ENCODE measurements at regions not wholly inside any gene's neighbourhood (a gene's known extent, or its start where the extent isn't known, plus 50 kb on each side); places are given as distances from the start of the nearest gene placed in this dataset.

DNA sequence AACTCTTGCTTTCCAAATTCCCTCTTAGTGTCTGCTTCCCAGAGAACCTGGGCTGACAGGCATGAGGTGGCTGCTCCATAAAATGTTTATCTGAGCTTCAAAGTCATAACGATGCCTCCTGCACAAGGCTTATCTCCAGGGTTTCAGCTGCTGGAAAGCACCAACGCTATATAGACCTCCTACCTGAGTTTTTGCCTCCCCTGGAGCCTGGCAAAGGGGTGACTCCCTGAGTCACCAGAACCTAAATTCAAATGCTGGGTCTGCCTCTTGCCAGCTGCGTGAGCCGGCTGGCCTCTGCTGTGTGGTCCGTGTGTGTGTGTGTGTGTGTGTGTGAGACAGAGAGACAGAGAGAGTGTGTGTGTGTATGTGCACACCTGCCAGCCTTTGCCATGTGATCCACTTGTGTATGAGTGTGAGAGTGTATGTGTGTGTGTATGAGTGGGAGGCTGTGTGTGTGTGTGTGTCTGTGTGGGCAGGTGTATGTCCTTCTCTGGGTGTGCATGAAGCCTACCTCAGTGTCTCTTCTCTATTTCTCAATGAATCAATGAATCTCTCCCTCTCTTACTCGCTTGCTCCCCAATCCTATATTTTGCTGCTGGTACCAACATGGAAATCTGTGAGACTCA, 714.9 kb downstream of the MATN1 start:
- H3K4me3 ChIP-seq (ENCODE audit: control insufficient read depth, low read depth, low read length) = no peak overlapping the region
- TF ChIP-seq, protein P1, sequence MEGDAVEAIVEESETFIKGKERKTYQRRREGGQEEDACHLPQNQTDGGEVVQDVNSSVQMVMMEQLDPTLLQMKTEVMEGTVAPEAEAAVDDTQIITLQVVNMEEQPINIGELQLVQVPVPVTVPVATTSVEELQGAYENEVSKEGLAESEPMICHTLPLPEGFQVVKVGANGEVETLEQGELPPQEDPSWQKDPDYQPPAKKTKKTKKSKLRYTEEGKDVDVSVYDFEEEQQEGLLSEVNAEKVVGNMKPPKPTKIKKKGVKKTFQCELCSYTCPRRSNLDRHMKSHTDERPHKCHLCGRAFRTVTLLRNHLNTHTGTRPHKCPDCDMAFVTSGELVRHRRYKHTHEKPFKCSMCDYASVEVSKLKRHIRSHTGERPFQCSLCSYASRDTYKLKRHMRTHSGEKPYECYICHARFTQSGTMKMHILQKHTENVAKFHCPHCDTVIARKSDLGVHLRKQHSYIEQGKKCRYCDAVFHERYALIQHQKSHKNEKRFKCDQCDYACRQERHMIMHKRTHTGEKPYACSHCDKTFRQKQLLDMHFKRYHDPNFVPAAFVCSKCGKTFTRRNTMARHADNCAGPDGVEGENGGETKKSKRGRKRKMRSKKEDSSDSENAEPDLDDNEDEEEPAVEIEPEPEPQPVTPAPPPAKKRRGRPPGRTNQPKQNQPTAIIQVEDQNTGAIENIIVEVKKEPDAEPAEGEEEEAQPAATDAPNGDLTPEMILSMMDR (IDR thresholded peaks at IDR 0.05; ENCODE audit: control insufficient read depth, insufficient read depth, low read depth, low read length, missing control alignments) = no peak
- no peak for DNase-seq (ENCODE audit: low read depth)

DNA sequence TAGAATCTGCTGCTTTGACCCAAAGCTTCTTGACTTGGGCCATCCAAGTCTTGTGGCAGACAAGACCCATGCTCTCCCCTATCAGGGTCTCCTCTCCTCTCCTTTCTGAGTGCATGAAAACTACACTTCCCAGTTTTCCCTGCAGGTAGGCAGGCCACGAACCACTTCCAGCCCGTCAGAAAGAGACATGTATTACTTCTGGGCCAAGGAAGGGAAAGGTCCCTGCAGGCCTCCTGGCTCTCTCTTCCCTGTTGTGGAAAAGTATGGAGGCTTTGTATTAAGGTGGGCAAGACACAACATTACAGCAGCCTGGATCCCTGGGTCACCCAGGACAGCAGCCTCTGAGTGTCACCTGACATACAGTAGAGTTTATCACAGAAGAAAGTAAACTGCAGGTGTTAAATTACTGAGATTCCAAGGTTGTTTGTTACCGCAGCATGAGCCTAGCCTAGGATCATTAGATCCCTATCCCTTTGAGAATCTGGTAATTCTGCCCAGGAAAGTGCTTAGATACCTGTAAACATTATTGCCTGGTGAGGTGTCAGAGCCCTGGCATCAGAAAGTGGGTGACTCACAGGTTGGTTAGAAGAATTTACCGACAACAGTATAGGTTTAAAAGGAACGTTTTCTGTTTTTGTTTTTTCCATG, 717.3 kb downstream of the MATN1 start:
- DNase-seq (ENCODE audit: low read depth) = no peak
- no peak overlapping the region for H3K4me3 ChIP-seq (ENCODE audit: control insufficient read depth, low read depth, low read length)
- TF ChIP-seq, protein P1 (IDR thresholded peaks at IDR 0.05; ENCODE audit: control insufficient read depth, insufficient read depth, low read depth, low read length, missing control alignments) = no peak

DNA sequence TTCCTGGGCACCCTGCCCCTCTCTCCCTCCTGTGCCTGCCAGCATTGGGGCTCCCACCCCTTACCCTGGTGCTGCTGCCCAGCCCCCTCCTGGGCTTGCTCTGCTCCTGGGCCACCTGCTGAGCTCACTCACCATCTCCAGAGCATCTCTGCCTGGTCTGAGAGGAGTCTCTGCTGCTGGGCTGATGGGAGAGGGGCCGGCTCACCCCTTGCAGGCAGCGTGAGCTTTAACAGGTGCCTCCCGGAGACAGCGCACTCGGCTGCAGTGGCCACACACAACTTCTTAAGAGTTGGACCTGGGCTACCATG, 721.7 kb downstream of the MATN1 start:
- TF ChIP-seq, protein P1 (IDR thresholded peaks at IDR 0.05; ENCODE audit: control insufficient read depth, insufficient read depth, low read depth, low read length, missing control alignments) = no peak
- no peak overlapping the region for H3K4me3 ChIP-seq (ENCODE audit: control insufficient read depth, low read depth, low read length)
- no peak for DNase-seq (ENCODE audit: low read depth)

DNA sequence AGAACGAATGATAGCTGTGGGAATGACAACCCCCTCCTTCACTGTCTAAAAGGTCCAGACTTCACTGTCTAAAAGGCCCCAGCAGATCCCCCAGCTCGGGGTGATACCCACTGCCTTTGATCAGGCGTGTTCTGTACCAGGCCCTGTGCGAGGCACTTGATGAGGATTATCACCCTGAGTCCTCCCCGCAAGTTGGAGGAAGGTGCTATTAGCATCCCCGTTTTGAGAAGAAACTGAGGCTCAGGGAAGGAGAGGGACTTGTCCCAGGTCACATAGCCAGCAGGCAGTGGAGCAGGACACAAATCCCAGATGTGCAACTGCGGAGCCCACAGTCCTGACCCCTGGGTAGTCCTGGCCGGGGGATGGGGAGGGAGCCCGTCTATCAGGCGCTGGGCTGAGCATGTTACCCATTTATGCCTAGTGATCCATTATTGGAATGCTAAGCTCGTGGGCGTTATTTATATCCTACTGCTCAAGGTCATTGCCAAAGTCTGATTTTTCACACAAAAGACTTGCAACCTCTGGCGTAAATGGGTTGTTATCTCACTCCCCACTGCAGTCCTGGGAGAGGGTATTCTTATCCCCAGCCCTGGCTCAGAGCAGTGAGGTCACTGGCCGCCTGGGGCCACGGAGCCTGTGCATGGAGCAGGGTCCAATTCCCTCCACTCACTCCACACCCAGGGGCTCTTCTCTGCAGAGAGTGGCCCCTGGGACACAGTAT, 722.2 kb downstream of the MATN1 start:
- TF ChIP-seq, protein P1 (IDR thresholded peaks at IDR 0.05; ENCODE audit: control insufficient read depth, insufficient read depth, low read depth, low read length, missing control alignments) = no peak
- no peak for DNase-seq (ENCODE audit: low read depth)
- H3K4me3 ChIP-seq (ENCODE audit: control insufficient read depth, low read depth, low read length) = no peak overlapping the region

DNA sequence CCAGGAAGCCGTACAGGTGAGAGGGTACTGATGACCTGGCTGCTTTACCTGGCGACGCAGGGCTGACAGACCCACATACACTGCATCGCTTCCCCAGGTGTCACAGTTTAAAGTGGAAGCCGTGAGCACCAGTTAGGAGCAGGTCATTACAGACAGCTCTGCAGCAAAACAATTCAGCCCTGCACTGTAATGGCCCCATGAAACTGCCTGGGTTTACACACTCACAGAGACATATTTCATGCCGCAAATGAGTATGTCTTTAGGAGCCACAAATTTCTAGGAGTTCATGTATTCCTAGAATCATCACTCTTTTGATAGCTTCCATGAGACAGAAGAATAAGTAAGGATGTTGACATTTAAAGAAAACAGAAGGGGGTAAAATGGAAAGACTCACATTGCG, 723.1 kb downstream of the MATN1 start:
- DNase-seq (ENCODE audit: low read depth) = no peak
- TF ChIP-seq, protein P1 (IDR thresholded peaks at IDR 0.05; ENCODE audit: control insufficient read depth, insufficient read depth, low read depth, low read length, missing control alignments) = no peak
- H3K4me3 ChIP-seq (ENCODE audit: control insufficient read depth, low read depth, low read length) = no peak overlapping the region

DNA sequence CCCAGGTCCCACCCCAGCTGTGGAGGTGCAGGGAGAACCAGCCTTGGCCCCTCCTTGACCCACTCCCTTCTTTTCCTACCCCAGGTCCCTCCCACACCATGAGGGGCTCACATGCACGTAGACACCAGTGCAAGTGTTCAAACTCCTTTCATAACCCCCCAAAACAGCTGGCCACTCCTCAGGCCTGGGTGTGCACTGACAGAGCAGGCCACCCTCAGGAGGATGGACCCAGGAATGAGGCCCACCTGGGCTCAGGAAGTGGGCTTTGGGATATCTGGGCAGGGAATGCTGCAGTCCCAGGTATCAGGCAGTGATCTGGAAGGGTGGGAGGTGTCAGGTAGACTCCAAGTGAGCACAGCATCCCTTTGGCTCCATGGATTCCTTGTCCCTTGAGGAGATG, 723.8 kb downstream of the MATN1 start:
- H3K4me3 ChIP-seq (ENCODE audit: control insufficient read depth, low read depth, low read length) = no peak overlapping the region
- TF ChIP-seq, protein P1 (IDR thresholded peaks at IDR 0.05; ENCODE audit: control insufficient read depth, insufficient read depth, low read depth, low read length, missing control alignments) = no peak
- no peak for DNase-seq (ENCODE audit: low read depth)

Measured in AG09309 (cell line).